IPS DF 6.9 (cell line): ENCODE measurements at regions not wholly inside any gene's neighbourhood (a gene's known extent, or its start where the extent isn't known, plus 50 kb on each side); places are given as distances from the start of the nearest gene placed in this dataset.

Experiments
- DNase-seq: peaks from one replicate; pipeline ENCODE4 v3.0.0-alpha.2; 2013; ENCODE audit warnings: low read depth, low spot score
- H3K27ac ChIP-seq: one replicate; pipeline ENCODE4 v1.5.1; 2013; ENCODE audit warnings: low read length, control low read depth
- H3K27me3 ChIP-seq: 2 replicates; pipeline ENCODE4 v1.6.1; 2013; ENCODE audit warnings: mild to moderate bottlenecking, low read length; ENCODE audit not compliant: control insufficient read depth, insufficient read depth
- H3K36me3 ChIP-seq: 2 replicates; pipeline ENCODE4 v1.6.1; 2013; ENCODE audit warnings: low read length; ENCODE audit not compliant: control insufficient read depth, insufficient read depth
- H3K4me1 ChIP-seq: 2 replicates; pipeline ENCODE4 v1.6.1; 2013; ENCODE audit warnings: low read length; ENCODE audit not compliant: control insufficient read depth, insufficient read depth
- H3K4me3 ChIP-seq: 2 replicates; pipeline ENCODE4 v1.5.1; 2013; ENCODE audit warnings: mild to moderate bottlenecking, low read length
- H3K9me3 ChIP-seq: 2 replicates; pipeline ENCODE4 v1.6.1; 2013; ENCODE audit warnings: low read length, inconsistent platforms; ENCODE audit not compliant: control insufficient read depth, insufficient read depth
- WGBS: extraction: QIAGEN DNeasy Blood & Tissue Kit; methylation state at CpG from one replicate; pipeline ENCODE4 v1.1.7; 2013; ENCODE audit warnings: mixed read lengths, missing lambda C conversion rate; ENCODE audit not compliant: insufficient read length, insufficient coverage; 5-methylcytosine and 5-hydroxymethylcytosine counted together

DNA sequence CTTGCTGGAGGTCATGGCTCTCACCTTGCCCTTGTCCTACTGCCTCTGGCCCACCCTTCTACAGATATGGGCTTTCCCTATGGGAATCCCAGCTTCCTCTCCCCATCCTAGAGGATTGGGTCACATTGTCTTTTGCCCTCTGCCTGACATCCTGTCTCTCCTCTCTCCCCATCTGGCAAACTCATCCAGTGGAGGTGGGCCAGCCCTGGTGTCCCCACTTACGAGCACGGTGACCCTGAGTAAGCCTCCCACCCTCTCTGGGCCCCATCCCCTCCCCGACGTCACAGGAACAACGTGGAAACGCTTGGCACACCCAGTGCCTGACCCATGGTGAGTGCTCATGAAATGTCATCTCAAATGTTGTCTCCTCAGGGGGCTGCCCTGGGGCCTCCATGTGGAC, 56.1 kb upstream of the ID3 start:
- Histone ChIP-seq H3K27ac (no peak overlapping the region), H3K36me3 (no peaks in the 10 kb centered on the region), H3K27me3 (no peaks in the 10 kb centered on the region; the same call in 1 of the 2 replicates), H3K4me3 (no peak overlapping the region), H3K4me1 (peaks cover 7% of the 10 kb centered on the region), H3K9me3 (no peaks in the 10 kb centered on the region)
- no CpG with 5 or more reads among the region's 6 CpGs for WGBS
- no peak for DNase-seq

DNA sequence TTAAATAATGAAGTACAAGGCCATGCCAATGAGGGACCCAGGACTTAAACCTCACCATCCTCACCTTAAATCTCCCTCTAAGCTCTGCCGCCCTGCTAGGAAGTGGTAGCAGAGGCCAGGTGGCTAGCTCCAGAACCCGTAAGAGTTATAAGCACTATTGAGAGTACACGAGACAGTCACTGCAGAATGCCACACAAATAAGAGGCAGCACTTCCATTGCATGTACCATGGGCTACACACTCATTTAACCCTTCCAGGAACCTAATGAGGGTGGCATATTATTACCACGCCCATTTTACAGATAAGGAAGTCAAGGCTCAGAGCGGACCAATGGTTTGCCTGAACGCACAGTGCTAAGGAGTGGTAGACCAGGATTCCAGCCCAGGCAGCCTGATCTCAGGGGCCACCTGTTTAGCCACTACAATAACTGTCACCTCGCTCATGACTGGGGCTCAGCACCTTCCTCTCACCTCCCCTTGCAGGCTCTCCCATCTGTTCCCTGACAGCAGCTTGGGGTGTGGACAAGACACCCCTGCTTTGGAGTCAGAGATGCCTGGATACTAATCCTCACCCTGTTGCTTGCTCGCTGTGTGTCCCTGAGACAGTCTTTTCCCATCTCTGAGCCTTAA, 54.8 kb upstream of the ID3 start:
- Histone ChIP-seq H3K4me1 (peaks cover 3% of the 10 kb centered on the region), H3K36me3 (no peaks in the 10 kb centered on the region), H3K9me3 (no peaks in the 10 kb centered on the region), H3K4me3 (no peak overlapping the region), H3K27ac (no peak overlapping the region), H3K27me3 (no peaks in the 10 kb centered on the region)
- WGBS: no CpG with 5 or more reads among the region's 8 CpGs
- DNase-seq: no peak

DNA sequence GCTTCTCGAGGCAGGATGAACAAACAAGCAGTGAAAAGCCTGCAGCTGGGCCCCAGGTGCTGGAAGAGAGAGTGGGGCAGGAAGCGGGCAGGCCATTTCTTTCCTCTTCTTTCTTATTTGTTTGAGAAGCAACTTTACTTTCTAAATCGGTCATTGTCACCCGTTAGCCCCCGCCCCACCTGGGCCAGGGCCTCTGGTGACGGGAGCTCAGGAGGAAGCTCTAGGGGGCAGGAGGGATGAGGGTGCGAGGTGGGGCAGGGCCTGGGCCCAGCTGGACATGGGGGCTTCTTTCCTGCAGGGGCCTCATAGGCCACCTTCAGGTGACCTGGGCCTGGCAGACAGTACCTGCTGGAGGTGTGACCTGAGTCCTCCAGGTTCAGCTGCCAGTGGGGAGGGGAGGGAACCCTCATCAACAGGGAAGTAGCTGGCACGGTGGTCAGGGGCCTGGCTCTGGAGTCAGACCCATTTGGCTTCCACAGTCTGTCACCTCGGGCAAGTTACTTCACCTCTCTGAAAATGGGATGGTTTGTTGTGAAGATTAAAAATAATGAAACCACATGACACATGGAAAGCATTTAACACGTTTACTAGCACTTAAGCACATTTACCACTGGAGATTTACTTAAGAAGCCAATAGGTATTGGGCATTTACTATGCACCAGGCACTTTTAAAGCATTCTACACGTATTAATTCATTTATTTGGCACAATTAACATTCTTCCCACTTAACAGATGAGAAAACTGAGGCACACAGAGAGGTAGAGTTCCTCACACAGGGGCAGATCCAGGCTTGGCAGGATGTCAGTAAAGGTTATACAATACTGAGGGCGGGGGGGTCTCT, 54.1 kb upstream of the ID3 start:
- no peak overlapping the region for H3K4me3 ChIP-seq
- H3K27me3 ChIP-seq: no peaks in the 10 kb centered on the region
- H3K9me3 ChIP-seq: no peaks in the 10 kb centered on the region
- peaks cover 3% of the 10 kb centered on the region for H3K4me1 ChIP-seq
- no peak for DNase-seq
- H3K36me3 ChIP-seq: no peaks in the 10 kb centered on the region
- no peak overlapping the region for H3K27ac ChIP-seq
- WGBS: no CpG with 5 or more reads among the region's 12 CpGs

DNA sequence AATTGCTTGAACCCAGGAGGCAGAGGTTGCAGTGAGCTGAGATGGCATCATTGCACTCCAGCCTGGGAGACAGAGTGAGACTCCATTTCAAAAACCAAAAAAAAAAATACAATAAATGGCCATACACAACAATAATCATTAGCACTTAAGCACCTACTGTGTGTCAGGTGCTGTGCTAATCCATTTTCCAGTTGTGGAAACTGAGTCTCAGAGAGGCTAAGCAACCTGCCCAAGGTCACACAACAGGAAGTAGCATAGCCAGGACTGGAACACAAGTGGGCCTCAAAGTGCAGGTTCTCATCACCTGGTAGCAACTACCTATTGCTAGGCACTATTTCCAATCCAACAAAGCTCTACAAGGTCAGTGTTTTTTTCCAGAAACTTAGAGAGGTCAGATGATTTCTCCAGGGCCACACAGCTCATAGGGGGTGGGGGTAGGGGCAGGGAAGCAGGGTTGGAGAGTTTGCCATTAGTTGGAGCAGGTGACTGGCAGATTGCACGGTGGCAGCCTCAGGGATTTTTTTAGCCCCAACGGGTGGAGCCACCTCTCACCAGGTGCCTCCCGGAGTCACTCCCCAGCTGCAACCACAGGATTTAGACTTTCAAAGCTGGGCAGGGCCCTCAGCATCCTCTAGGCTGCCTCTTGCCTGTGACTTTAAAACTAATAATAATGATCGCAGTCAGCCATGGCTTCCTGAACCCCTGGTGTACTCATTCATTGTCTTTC, 52.5 kb upstream of the ID3 start:
- no peak overlapping the region for H3K4me3 ChIP-seq

DNA sequence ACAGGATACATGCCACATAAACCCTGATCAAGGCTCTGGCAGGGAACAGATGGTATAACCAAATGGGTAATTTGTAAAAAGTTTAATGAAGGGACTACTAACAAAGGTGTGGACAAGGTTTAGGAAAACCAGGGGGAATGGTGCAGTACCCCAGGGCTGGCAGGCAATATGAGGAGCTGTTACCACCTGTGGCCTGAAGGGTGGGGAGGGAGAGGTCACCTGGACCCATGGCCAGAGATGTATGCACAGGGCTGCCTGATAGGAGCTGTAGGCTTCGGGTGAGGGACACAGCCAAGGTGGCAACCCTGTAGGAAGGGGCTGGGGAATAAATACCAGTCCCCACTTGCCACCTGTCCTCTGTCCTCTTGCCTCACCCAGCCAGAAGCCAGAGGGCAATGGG, 51.4 kb upstream of the ID3 start:
- H3K4me1 ChIP-seq: peaks cover 3% of the 10 kb centered on the region
- H3K4me3 ChIP-seq: no peak overlapping the region
- H3K27me3 ChIP-seq: no peaks in the 10 kb centered on the region
- no CpG with 5 or more reads among the region's 1 CpG for WGBS
- no peaks in the 10 kb centered on the region for H3K9me3 ChIP-seq
- no peaks in the 10 kb centered on the region for H3K36me3 ChIP-seq
- no peak overlapping the region for H3K27ac ChIP-seq
- DNase-seq: no peak

More for the DNA sequence above, 52.5 kb upstream of the ID3 start:
- no peak for DNase-seq
- Histone ChIP-seq H3K36me3 (no peaks in the 10 kb centered on the region), H3K4me1 (peaks cover 3% of the 10 kb centered on the region), H3K9me3 (no peaks in the 10 kb centered on the region), H3K27ac (no peak overlapping the region), H3K27me3 (no peaks in the 10 kb centered on the region)
- no CpG with 5 or more reads among the region's 4 CpGs for WGBS

DNA sequence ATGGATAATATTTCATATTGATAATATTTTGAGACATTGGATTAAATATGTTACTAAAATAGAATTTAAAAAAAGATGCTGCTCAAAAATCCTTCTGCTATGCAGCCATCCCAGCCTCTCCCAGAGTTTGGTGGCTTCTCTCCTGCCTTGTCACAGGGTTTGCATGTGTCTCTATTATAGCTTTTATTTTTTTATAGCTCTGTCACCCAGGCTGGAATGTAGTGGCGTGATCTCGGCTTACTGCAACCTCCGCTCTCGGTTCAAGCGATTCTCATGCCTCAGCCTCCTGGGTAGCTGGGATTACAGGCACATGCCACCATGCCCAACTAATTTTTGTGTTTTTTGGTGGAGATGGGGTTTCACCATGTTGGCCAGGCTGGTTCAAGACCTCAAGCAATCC, 50.7 kb upstream of the ID3 start:
- peaks cover 3% of the 10 kb centered on the region for H3K4me1 ChIP-seq
- no CpG with 5 or more reads among the region's 5 CpGs for WGBS
- DNase-seq: no peak
- H3K36me3 ChIP-seq: no peaks in the 10 kb centered on the region
- H3K27ac ChIP-seq: no peak overlapping the region
- H3K27me3 ChIP-seq: no peaks in the 10 kb centered on the region
- H3K9me3 ChIP-seq: no peaks in the 10 kb centered on the region
- H3K4me3 ChIP-seq: no peak overlapping the region
